CD14-positive monocyte (primary cell): ENCODE measurements at regions not wholly inside any gene's neighbourhood (a gene's known extent, or its start where the extent isn't known, plus 50 kb on each side); places are given as distances from the start of the nearest gene placed in this dataset.

ENCODE experiments used
- DNase-seq, 3 donors: peaks; one replicate each; pipeline ENCODE4 v3.0.0-alpha.2; 2011 to 2022
- H2AFZ ChIP-seq: 2 replicates; pipeline ENCODE4 v1.6.0; 2012; ENCODE audit warnings: mild to moderate bottlenecking, low read depth, low read length, inconsistent platforms; ENCODE audit not compliant: insufficient read depth, poor library complexity, severe bottlenecking
- H3K27ac ChIP-seq, 2 donors: 1 replicate in 1 of 2; 2 replicates in 1 of 2; pipeline ENCODE4 v1.5.1; 2012 to 2013; ENCODE audit warnings: low read length in 2 of 2, control low read depth in 1 of 2, inconsistent platforms in 1 of 2, low read depth in 1 of 2, mild to moderate bottlenecking in 1 of 2
- H3K27me3 ChIP-seq, 2 donors: one replicate each; pipeline versions ENCODE4 v1.6.0 to v1.6.1; 2011 to 2013; ENCODE audit warnings: low read length in 2 of 2; ENCODE audit not compliant: control insufficient read depth in 2 of 2, insufficient read depth in 2 of 2
- H3K36me3 ChIP-seq, 2 donors: replicated peaks in 1 of 2; 1 replicate in 1 of 2; 2 replicates in 1 of 2; pipeline versions ENCODE4 v1.5.1 to v1.6.1; 2012 to 2013; ENCODE audit warnings: low read length in 2 of 2, control low read depth in 1 of 2, inconsistent platforms in 1 of 2, mild to moderate bottlenecking in 1 of 2; ENCODE audit not compliant: insufficient read depth in 2 of 2, control insufficient read depth in 1 of 2
- H3K4me1 ChIP-seq, 2 donors: 1 replicate in 1 of 2; 2 replicates in 1 of 2; pipeline versions ENCODE4 v1.5.1 to v1.6.1; 2012 to 2013; ENCODE audit warnings: low read length in 2 of 2, control low read depth in 1 of 2, inconsistent platforms in 1 of 2, mild to moderate bottlenecking in 1 of 2, moderate library complexity in 1 of 2; ENCODE audit not compliant: insufficient read depth in 2 of 2, control insufficient read depth in 1 of 2
- H3K4me2 ChIP-seq: replicated peaks from 2 replicates; pipeline ENCODE3; 2012; ENCODE audit warnings: low read length, moderate library complexity, mild to moderate bottlenecking; ENCODE audit not compliant: poor library complexity, severe bottlenecking; ENCODE audit errors: extremely low read depth
- H3K4me3 ChIP-seq, 3 experiments: fragments of 200-600 bp in 1 of 3; sonication (generic) in 1 of 3; replicated peaks in 1 of 3; 1 replicate in 2 of 3; 2 replicates in 1 of 3; pipeline ENCODE4 v1.5.1; 2011 to 2013; ENCODE audit warnings: low read length in 3 of 3, mild to moderate bottlenecking in 3 of 3, control low read depth in 2 of 3, low read depth in 2 of 3, inconsistent platforms in 1 of 3, moderate library complexity in 1 of 3
- H3K79me2 ChIP-seq: 2 replicates; pipeline ENCODE4 v1.6.0; 2012; ENCODE audit warnings: mild to moderate bottlenecking, control low read depth, inconsistent platforms, low read length, moderate library complexity; ENCODE audit not compliant: insufficient read depth
- H3K9ac ChIP-seq: 2 replicates; pipeline ENCODE4 v1.6.0; 2017; ENCODE audit warnings: low read length, mild to moderate bottlenecking; ENCODE audit not compliant: insufficient read depth, poor library complexity, severe bottlenecking
- H3K9me3 ChIP-seq, 2 donors: replicated peaks in 1 of 2; 1 replicate in 1 of 2; 2 replicates in 1 of 2; pipeline versions ENCODE4 v1.5.1 to v1.6.1; 2012 to 2013; ENCODE audit warnings: low read length in 2 of 2, control low read depth in 1 of 2; ENCODE audit not compliant: control insufficient read depth in 1 of 2, insufficient read depth in 1 of 2
- H4K20me1 ChIP-seq: 2 replicates; pipeline ENCODE4 v1.6.0; 2012; ENCODE audit warnings: mild to moderate bottlenecking, low read length, control low read depth, moderate library complexity; ENCODE audit not compliant: insufficient read depth
- H3K27ac Mint-ChIP-seq, 7 donors: one replicate each; pipeline ENCODE4 v1.8.0; 2020; ENCODE audit warnings: mild to moderate bottlenecking in 7 of 7, mixed read lengths in 7 of 7, moderate library complexity in 6 of 7, inconsistent platforms in 2 of 7
- H3K27me3 Mint-ChIP-seq, 3 donors: one replicate each; pipeline ENCODE4 v1.8.0; 2021 to 2022; ENCODE audit warnings: low read depth in 3 of 3, mild to moderate bottlenecking in 3 of 3, mixed read lengths in 3 of 3, moderate library complexity in 3 of 3, inconsistent platforms in 1 of 3
- H3K36me3 Mint-ChIP-seq, 2 donors: one replicate each; pipeline ENCODE4 v1.8.0; 2020; ENCODE audit warnings: mixed read lengths in 2 of 2, inconsistent platforms in 1 of 2, mild to moderate bottlenecking in 1 of 2
- H3K4me1 Mint-ChIP-seq: one replicate; pipeline ENCODE4 v1.8.0; 2020; ENCODE audit warnings: mild to moderate bottlenecking, mixed read lengths
- H3K4me3 Mint-ChIP-seq, 2 donors: one replicate each; pipeline ENCODE4 v1.8.0; 2020; ENCODE audit warnings: mild to moderate bottlenecking in 2 of 2, mixed read lengths in 2 of 2, moderate library complexity in 1 of 2
- H3K9me3 Mint-ChIP-seq, 7 donors: one replicate each; pipeline ENCODE4 v1.8.0; 2020 to 2022; ENCODE audit warnings: mixed read lengths in 7 of 7, mild to moderate bottlenecking in 6 of 7, moderate library complexity in 6 of 7, inconsistent platforms in 2 of 7
- CTCF ChIP-seq: fragments of 200-600 bp; IDR thresholded peaks from one replicate; pipeline ENCODE4 v1.8.0; 2022; ENCODE audit warnings: antibody characterized with exemption, mild to moderate bottlenecking
- WGBS: methylation state at CpG from one replicate; pipeline ENCODE4 v1.1.5; 2013; ENCODE audit warnings: missing lambda C conversion rate; ENCODE audit not compliant: insufficient coverage; 5-methylcytosine and 5-hydroxymethylcytosine counted together
- intact Hi-C, 2 donors: fragments of 100-400 bp; cut with micrococcal nuclease; formaldehyde crosslinking; loops; one replicate each; pipeline versions ENCODE4 v1.15.0 to v1.15.1; 2023

GRCh38 chr3:195004512-195005250, 266.3 kb downstream of the XXYLT1 start:
- H3K36me3 ChIP-seq = no peaks in the 10 kb centered on the region
- H2AFZ ChIP-seq = no peak overlapping the region
- Mint-ChIP-seq H3K27me3 (peaks cover 0 to 5% (median 0%) of the 10 kb centered on the region in 3 donors), H3K36me3 (no peaks in the 10 kb centered on the region), H3K27ac (no peak overlapping the region), H3K9me3 (peaks cover 0 to 2% (median 0%) of the 10 kb centered on the region in 7 donors), H3K4me1 (peaks cover 84% of the 10 kb centered on the region), H3K4me3 (no peak overlapping the region)
- H3K4me2 ChIP-seq = no peak overlapping the region
- intact Hi-C loops = loop anchor here (5.0 to 10.0 kb wide), 3 partner anchors 100 to 320 kb away; partner anchors contain the start of gene FAM43A (in 1 of the 2)
- no peaks in the 10 kb centered on the region for H3K9me3 ChIP-seq
- H3K27ac ChIP-seq = no peak overlapping the region
- no peaks in the 10 kb centered on the region for H3K79me2 ChIP-seq
- no peaks in the 10 kb centered on the region for H4K20me1 ChIP-seq
- no peak for TF ChIP-seq CTCF
- peaks cover 74 to 83% of the 10 kb centered on the region in 2 donors for H3K4me1 ChIP-seq
- H3K27me3 ChIP-seq = no peaks in the 10 kb centered on the region
- no peak overlapping the region for H3K4me3 ChIP-seq
- no peak for DNase-seq
- H3K9ac ChIP-seq = no peak overlapping the region
- 87% methylated on average over 5 of the region's 9 CpGs for WGBS

GRCh38 chr3:195005251-195005620, 265.7 kb downstream of the XXYLT1 start:
- no peaks in the 10 kb centered on the region for H3K36me3 ChIP-seq
- Mint-ChIP-seq H3K4me3 (no peak overlapping the region), H3K27ac (no peak overlapping the region), H3K27me3 (peaks cover 0 to 5% (median 0%) of the 10 kb centered on the region in 3 donors), H3K4me1 (peaks cover 86% of the 10 kb centered on the region), H3K9me3 (peaks cover 0 to 2% (median 0%) of the 10 kb centered on the region in 7 donors), H3K36me3 (no peaks in the 10 kb centered on the region)
- no peaks in the 10 kb centered on the region for H4K20me1 ChIP-seq
- TF ChIP-seq CTCF = no peak
- no peak overlapping the region for H3K4me3 ChIP-seq
- no peak overlapping the region for H3K4me2 ChIP-seq
- no peak overlapping the region for H2AFZ ChIP-seq
- no peaks in the 10 kb centered on the region for H3K79me2 ChIP-seq
- no peak overlapping the region for H3K27ac ChIP-seq
- intact Hi-C loops = loop anchor here in 1 of 2 donors (10.0 kb wide), 2 partner anchors 100 to 320 kb away; partner anchors contain the start of gene FAM43A
- no peaks in the 10 kb centered on the region for H3K9me3 ChIP-seq
- WGBS = 90% methylated on average over 2 of the region's 7 CpGs
- H3K4me1 ChIP-seq = peaks cover 79 to 89% of the 10 kb centered on the region in 2 donors
- H3K27me3 ChIP-seq = no peaks in the 10 kb centered on the region
- H3K9ac ChIP-seq = no peak overlapping the region
- no peak for DNase-seq
